ENCODE measurements at regions not wholly inside any gene's neighbourhood (a gene's known extent, or its start where the extent isn't known, plus 50 kb on each side); places are given as distances from the start of the nearest gene placed in this dataset.
"Not testable (repeated sequence)": the region's sequence is repeated elsewhere in the genome, so short reads cannot be mapped to it uniquely, and the experiment has no call there.

DNA sequence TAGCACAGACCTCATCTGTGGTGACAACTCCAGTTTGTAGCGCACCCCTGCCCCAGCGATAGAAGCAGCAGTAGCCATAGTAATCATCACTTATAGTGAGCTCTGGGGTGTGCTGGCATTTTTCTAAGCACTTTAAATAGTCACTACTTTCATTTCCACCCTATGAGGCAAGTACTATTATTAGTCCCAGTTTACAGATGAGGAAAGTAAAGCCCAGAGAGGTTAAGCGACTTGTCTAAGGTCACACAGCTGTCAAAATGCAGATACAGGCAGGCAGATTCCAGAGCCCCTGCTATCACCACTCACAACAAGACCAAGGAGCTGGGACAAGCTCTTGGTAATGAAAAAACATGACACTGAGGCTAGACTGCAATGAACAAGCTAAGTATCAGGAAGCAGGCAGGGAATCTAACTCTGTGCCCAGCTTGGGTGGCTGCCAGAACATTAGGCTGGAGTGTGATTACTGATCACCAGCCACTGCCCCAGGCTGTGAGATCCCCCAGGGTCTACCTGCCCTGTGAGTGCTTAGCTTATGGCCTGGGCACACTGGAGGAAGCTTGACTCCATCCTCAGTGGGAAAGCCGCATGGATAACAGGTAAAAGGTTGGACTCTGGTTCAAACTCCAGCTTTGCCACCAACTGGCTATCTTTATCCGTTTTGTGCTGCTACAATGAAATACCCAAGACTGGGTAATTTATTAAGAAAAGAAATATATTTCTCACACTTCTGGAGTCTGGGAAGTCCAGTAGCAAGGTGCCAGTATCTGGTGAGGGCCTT is 561.1 kb downstream of the MN1 start:
- no peak for DNase-seq

DNA sequence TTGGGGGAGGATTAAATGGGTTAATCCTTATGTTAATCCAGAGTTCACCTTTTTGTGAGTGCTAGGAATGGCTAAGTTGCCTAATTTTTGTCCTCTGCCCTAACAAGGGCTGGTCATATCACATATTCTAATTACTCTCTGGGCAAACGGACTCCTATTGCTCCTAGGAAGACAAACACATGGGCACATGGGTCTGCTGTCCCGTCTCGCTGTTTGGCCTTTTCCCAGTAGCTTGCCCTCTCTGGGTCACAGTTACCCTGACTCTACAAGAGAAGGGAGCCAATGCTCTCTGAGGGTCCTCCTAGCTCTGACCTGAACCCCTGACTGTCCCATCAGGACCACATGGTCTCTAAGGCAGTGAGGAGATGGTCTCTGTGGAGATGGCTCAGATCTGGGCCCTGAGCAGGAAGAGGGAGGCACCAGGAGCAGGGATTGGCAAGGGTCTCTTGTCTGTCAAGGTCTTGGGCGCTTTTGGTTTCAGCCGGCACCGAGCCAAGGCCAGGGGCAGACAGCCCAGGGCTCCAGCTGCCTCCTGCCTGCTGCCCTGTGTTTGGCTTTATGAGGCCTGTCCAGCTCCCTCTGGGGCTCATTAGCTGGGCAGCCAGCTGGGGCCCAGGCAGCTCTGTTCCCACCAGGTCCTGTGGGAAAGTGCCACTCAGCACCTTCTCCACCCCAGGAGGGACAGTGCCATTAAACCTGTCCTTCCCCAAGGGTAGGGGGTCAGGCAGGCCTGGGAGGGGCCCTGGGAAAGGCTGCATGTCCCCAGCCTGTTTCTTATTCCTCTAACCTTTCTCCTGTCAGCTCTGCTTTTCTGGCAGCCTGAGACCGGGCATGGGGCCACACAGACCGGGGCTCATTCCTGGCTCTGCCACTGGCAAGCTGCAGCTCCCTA is 559.9 kb downstream of the MN1 start:
- no peak for DNase-seq

DNA sequence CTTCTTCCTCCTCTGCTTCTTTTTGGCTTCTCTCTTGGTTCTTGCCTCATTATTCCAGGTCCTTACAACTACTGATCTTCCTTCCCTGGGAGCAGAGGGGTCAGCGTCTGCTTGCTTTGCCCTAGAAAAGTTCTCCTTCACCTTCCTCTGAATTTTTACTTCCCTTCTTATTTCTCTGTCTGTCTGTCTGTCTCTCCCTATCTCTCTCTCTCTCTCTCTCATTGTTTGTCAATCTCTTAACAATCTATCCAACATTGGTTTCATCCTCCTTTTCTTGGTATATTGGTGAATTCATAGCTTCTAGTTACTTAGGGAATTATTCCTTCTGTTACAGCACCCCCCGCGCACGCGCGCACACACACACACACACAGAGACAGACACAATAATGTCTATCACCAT is 559.1 kb downstream of the MN1 start:
- no peak for DNase-seq

- no peak for DNase-seq
Observed at GRCh38 chr22:27242917-27243589, 558.5 kb downstream of the MN1 start.

DNA sequence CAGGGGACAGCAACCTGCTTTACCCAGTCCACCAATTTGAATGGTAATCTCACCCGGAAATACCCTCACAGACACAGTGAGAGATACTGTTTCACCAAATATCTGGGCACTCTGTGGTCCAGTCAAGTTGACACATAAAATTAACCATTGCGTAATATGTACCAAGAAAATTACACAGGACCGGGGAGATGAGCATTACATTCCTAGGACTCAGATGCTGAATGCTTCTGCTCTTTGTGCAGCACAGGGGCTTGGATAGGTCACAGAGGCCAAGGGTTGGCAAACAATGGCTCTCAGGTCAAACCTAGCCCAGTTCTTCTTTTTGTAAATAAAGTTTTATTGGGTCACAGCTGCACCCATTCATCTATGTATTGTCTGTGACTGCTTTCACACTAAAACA is 557.2 kb downstream of the MN1 start:
- DNase-seq = no peak

GRCh38 chr22:27245056-27245455 is 556.5 kb downstream of the MN1 start:
- DNase-seq = no peak

- no peak for DNase-seq
Observed at GRCh38 chr22:27246558-27246957, 555.0 kb downstream of the MN1 start.

DNA sequence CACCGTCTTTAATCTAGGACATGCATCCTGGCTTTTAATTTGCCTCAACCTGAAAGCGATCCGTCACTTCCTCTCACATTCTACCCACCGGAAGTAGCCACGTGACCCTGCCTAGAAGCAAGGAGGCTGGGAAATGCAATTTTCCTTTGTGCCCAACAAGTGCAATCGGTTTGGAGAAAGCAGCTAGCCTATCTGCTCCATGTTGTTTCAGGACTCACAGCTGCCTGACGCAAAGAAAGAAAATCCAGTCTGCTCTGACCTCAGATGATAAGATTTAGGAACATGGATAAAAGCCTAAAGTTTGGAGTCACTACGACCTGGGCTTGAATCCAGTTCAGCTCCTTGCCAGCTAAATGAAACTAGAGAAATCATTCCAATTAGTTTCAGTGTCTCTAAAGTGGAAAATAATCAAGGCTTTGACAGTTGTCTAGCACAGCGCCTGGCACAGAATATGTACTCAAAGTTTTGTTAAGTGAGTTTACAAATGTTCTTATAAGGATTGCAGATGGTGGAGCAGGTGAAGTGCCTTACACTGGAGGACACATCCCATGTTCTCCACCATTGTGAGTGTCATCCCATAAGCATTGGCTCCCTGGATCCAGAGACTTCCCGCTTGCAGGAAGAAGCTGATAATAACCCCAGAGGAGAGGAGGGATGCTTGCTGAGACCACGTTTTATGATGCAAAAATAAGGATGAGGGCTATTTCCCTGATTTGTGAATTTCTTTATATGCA is 553.7 kb downstream of the MN1 start:
- no peak for DNase-seq

- DNase-seq = no peak
Observed at GRCh38 chr22:27250418-27250817, 551.1 kb downstream of the MN1 start.

DNA sequence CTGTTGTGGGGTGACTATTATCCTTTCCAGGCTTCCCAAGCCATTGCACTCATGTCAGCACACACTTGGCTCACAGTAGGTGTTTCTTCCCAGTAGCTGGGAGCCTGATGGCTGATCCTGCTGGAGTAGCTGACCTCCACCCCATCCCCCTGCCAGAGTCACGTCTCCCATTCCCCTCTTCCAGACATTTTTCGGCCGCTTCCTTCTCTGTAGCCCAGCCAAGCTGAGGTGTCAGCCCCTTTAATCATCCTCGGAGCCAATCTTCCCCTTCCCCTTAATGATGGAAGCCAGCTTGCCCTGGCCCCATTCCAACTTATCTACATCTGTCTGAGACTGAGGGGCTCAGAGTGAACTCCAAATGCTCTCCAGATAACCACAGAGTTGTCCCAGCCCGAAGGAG is 550.7 kb downstream of the MN1 start:
- DNase-seq = no peak

- no peak for DNase-seq
Observed at GRCh38 chr22:27251563-27251962, 550.0 kb downstream of the MN1 start.

DNA sequence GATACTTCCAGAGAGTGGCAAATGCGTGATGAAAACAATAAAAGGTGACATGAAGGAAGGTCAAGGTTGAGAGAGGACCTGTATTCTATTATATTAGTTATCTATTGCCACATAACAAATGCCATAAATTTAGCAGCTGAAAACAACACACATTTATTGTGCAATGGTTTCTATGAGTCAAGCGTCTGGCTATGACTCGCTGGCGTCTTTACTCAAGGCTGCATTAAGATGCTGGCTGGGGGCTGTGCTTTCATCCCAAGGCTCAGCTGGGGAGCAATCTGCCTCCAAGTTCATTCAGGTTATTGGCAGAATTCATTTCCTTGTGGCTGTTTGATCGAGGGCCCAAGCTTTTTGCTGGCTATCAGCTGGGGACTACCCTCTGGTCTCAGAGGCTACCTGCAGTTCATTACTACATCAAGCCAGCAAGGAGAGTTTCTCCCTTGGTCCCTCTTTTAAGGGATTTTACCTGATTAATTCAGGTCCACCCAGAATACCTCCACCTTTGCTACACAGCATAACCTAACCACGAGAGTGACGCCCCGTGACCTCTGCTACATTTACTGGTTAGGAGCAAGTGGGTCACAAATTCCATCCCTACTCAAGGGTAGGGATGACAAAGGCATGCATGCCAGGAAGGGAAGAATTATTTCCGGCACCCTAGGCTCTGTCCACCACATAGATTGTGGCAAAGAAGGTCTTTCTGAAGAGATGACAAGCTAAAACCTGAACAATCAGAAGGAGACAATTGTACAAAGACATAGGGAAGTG is 549.1 kb downstream of the MN1 start:
- DNase-seq = no peak

DNA sequence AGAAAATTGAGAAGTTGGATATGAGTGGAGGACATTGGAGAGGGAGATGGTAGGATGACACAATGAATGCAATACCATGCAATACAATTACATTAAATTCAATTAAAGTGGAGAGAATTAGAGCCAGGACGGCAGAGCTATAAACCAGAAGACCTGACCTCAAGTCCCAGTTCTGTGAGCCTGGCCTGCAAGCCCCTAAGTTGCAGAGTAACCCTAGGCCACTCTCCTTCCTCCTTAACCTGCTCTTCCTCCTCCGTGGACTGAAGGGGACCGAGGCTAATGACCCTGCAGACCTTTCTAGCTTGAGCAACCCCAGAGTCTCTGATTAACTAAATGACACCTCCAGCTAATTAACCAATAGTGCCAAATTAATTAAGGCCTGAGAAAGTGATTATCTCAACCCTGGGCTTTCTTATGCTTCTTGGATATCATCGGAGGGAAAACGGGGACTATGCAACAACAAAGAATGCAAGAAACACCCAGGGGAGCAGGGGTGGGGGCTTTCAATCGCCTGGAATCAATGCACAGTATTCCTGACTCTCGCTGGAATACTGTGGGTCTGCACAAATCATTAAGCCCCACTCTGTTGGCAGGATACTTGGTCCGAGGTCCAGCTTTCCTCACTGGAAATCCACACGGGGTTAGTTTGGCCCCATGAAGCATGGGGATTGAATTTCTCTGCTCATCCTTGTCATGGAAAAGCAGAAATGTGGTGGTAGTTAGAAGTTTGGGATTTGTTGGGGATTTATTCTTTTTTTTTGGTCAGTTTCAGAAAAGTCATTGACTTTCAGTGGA is 548.3 kb downstream of the MN1 start:
- no peak for DNase-seq

- DNase-seq = not testable (repeated sequence)
Observed at GRCh38 chr22:27254063-27254462, 547.5 kb downstream of the MN1 start.

DNA sequence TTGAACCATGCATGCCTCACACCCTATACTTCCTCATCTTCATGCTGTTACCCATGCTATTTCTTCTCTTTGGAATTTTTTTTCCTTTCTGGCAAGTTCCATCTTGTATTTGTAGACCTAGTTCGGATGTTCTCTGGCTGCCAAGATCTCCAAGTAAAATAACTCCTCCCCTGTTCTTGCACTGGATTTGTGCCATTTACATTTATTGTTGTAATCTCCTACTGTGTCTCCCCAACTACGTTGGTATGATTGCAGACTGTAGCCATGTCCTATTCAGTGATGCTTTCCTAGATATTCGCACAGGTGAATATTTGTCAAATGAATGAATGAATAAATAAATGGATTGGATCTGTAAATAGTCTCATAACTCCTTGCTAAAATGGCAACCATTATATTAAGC is 546.0 kb downstream of the MN1 start:
- DNase-seq = no peak

DNA sequence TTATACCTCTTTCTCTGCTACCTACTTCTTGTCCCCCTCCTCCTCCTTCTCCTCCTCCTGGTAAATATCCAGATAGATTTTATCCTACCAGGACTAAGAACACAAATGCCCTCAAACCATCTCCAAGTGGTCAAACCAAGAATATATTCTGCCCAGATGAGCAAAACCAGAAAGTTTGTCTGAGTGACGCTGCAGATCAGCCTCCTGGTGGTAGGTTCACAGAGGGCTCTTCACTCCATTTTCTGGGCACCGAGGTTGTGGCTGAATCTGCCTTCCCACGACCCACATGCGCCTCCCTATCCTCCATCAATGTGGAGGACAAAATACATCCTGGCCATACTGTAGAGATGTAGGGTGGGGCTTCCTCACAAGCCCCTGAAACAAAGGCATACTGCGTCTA is 543.6 kb downstream of the MN1 start:
- DNase-seq = no peak

DNA sequence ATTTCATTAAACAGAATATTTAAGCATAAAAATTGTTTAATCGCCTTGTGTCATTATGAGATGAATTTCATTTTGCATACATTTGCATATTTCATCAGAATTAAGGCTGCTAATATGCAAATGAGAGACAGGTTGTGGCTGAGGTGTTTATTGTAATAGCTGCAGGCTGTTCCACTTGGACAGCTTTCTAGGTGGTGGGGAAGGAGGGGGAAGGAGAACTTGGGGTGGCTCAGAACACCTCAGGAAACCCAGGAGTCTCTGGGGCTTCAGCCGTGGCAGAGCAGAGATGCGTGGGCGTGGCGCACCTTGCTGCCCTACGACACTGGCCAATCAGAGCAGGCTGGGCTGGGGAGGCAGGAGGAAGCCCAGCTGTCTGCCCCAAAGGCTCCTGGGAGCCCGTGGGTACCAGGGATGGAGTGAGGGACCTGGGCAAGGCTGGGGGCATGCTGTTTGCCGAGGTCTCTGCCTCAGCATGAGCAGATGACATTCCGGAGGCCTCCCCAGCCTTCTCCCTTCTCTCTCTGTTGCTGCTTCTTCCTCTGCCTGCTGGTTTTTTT is 542.9 kb downstream of the MN1 start:
- no peak for DNase-seq

GRCh38 chr22:27259433-27259832 is 542.1 kb downstream of the MN1 start:
- no peak for DNase-seq

- DNase-seq = no peak
Observed at GRCh38 chr22:27260087-27260698, 541.4 kb downstream of the MN1 start.

DNA sequence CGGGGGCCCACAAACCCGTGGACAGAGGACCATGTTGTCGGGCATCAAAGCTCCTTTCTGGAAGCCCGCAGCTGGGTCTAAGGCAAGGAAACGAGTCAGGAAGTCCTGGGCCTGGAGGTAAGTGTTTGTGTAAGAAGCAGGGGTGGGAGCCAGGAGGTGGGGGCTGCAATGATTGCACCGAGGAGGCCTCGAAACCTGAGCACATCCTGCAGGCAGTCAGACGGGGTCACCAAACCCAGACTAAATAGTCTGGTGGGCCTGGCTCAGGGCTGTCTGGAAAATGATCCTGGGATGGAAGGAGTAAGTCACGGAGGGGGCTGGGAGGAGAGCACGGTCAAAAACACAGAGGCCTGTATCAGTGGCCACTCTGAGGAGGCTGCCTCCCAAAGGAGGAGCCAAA is 539.2 kb downstream of the MN1 start:
- no peak for DNase-seq

- DNase-seq = no peak
Observed at GRCh38 chr22:27264184-27264583, 537.4 kb downstream of the MN1 start.

All from activated CD4-positive, alpha-beta T cell treated with anti-CD3 and anti-CD28 coated beads, Interleukin-2, amount 50 U/mL, for 16 hours (primary cell).